ENCODE measurements at regions not wholly inside any gene's neighbourhood (a gene's known extent, or its start where the extent isn't known, plus 50 kb on each side); places are given as distances from the start of the nearest gene placed in this dataset.
A peak's percentile ranks its signal among the peaks of the same experiment; 100 is the strongest.

GRCh38 chr15:98506172-98506571 lies 142.2 kb upstream of the IGF1R start:
- no peaks in the 10 kb centered on the region for H3K36me3 ChIP-seq
- no peak overlapping the region for H3K4me3 ChIP-seq
- H3K27ac ChIP-seq = peak overlapping the region; percentile 52 to 81
- no peaks in the 10 kb centered on the region for H3K9me3 ChIP-seq
- intact Hi-C loops (cut with DNase I; ENCODE audit: low total_unique reads) = no loop called here
- no peaks in the 10 kb centered on the region for H3K4me1 ChIP-seq
- peaks cover 0 to 8% of the 10 kb centered on the region in 2 donors for H3K27me3 ChIP-seq
- TF ChIP-seq POLR2AphosphoS5 (IDR thresholded peaks at IDR 0.05) (no peak), POLR2A (IDR thresholded peaks at IDR 0.05) (no peak), CTCF (IDR thresholded peaks at IDR 0.05) (no peak)
- DNase-seq (ENCODE audit: low spot score in 2 of 2) = no peak

- Histone ChIP-seq H3K27me3 (peaks cover 0 to 8% of the 10 kb centered on the region in 2 donors), H3K9me3 (no peaks in the 10 kb centered on the region), H3K36me3 (no peaks in the 10 kb centered on the region), H3K27ac (peak overlapping the region in 1 of 2 donors; percentile 81), H3K4me1 (no peaks in the 10 kb centered on the region), H3K4me3 (no peak overlapping the region)
- DNase-seq (ENCODE audit: low spot score in 2 of 2) = no peak
- TF ChIP-seq POLR2A (IDR thresholded peaks at IDR 0.05) (no peak), CTCF (IDR thresholded peaks at IDR 0.05) (no peak), POLR2AphosphoS5 (IDR thresholded peaks at IDR 0.05) (no peak)
- intact Hi-C loops (cut with DNase I; ENCODE audit: low total_unique reads) = no loop called here
These were observed 141.6 kb upstream of the IGF1R start for GRCh38 chr15:98506711-98507110.

- no peak for DNase-seq (ENCODE audit: low spot score in 2 of 2)
- intact Hi-C loops (cut with DNase I; ENCODE audit: low total_unique reads) = no loop called here
- H3K27me3 ChIP-seq = no peaks in the 10 kb centered on the region
- no peak overlapping the region for H3K27ac ChIP-seq
- no peaks in the 10 kb centered on the region for H3K9me3 ChIP-seq
- H3K4me1 ChIP-seq = no peaks in the 10 kb centered on the region
- no peak for TF ChIP-seq POLR2A (IDR thresholded peaks at IDR 0.05)
- TF ChIP-seq POLR2AphosphoS5 (IDR thresholded peaks at IDR 0.05) = no peak
- TF ChIP-seq CTCF (IDR thresholded peaks at IDR 0.05) = no peak
- no peaks in the 10 kb centered on the region for H3K36me3 ChIP-seq
- no peak overlapping the region for H3K4me3 ChIP-seq
These were observed 134.8 kb upstream of the IGF1R start for GRCh38 chr15:98513428-98513986.

GRCh38 chr15:98514034-98514622 lies 134.2 kb upstream of the IGF1R start:
- TF ChIP-seq POLR2AphosphoS5 (IDR thresholded peaks at IDR 0.05) = no peak
- no peak for TF ChIP-seq POLR2A (IDR thresholded peaks at IDR 0.05)
- TF ChIP-seq CTCF (IDR thresholded peaks at IDR 0.05) = no peak
- H3K27me3 ChIP-seq = no peaks in the 10 kb centered on the region
- no peak for DNase-seq (ENCODE audit: low spot score in 2 of 2)
- no peaks in the 10 kb centered on the region for H3K36me3 ChIP-seq
- H3K4me3 ChIP-seq = no peak overlapping the region
- intact Hi-C loops (cut with DNase I; ENCODE audit: low total_unique reads) = no loop called here
- no peak overlapping the region for H3K27ac ChIP-seq
- no peaks in the 10 kb centered on the region for H3K9me3 ChIP-seq
- no peaks in the 10 kb centered on the region for H3K4me1 ChIP-seq

- Histone ChIP-seq H3K27me3 (no peaks in the 10 kb centered on the region), H3K9me3 (no peaks in the 10 kb centered on the region), H3K4me3 (no peak overlapping the region), H3K4me1 (no peaks in the 10 kb centered on the region), H3K36me3 (no peaks in the 10 kb centered on the region), H3K27ac (no peak overlapping the region)
- TF ChIP-seq CTCF (IDR thresholded peaks at IDR 0.05) (peak; percentile 75 to 87 (median 83)), POLR2AphosphoS5 (IDR thresholded peaks at IDR 0.05) (no peak), POLR2A (IDR thresholded peaks at IDR 0.05) (no peak)
- DNase-seq (ENCODE audit: low spot score in 2 of 2) = no peak
- intact Hi-C loops (cut with DNase I; ENCODE audit: low total_unique reads) = no loop called here
These were observed 129.3 kb upstream of the IGF1R start for GRCh38 chr15:98518823-98519561.
